Testis (tissue), 2 donors: ENCODE measurements at regions not wholly inside any gene's neighbourhood (a gene's known extent, or its start where the extent isn't known, plus 50 kb on each side); places are given as distances from the start of the nearest gene placed in this dataset.
"Not testable (repeated sequence)": the region's sequence is repeated elsewhere in the genome, so short reads cannot be mapped to it uniquely, and the experiment has no call there.

Experiments
- DNase-seq: peaks from one replicate; pipeline ENCODE4 v3.0.0-alpha.2; 2019
- H3K27ac ChIP-seq, 2 donors: fragments of 200-600 bp; sonication (generic); one replicate each; pipeline ENCODE4 v1.5.1; 2019
- H3K27me3 ChIP-seq: fragments of 200-600 bp; sonication (generic); one replicate; pipeline ENCODE4 v1.5.1; 2019
- H3K36me3 ChIP-seq: fragments of 200-600 bp; sonication (generic); one replicate; pipeline ENCODE4 v1.5.1; 2017; ENCODE audit warnings: low read depth; ENCODE audit errors: missing control alignments
- H3K4me1 ChIP-seq: fragments of 200-600 bp; sonication (generic); one replicate; pipeline ENCODE4 v1.5.1; 2019
- H3K4me3 ChIP-seq, 2 donors: fragments of 200-600 bp; sonication (generic); one replicate each; pipeline ENCODE4 v1.5.1; 2017 to 2019
- H3K9me3 ChIP-seq: fragments of 200-600 bp; sonication (generic); one replicate; pipeline ENCODE4 v1.5.1; 2017
- CTCF ChIP-seq, 3 experiments: fragments of 450-650 bp in 2 of 3; fragments of 200-600 bp in 1 of 3; sonication (generic) in 1 of 3; IDR thresholded peaks; one replicate each; pipeline ENCODE4 v1.5.1; 2016 to 2019; ENCODE audit warnings: antibody characterized with exemption in 3 of 3, mild to moderate bottlenecking in 2 of 3, moderate library complexity in 1 of 3
- POLR2A ChIP-seq: fragments of 450-650 bp; IDR thresholded peaks from one replicate; pipeline ENCODE4 v1.6.1; 2017; ENCODE audit warnings: antibody characterized with exemption, mild to moderate bottlenecking, moderate library complexity
- WGBS, 2 donors: methylation state at CpG; one replicate each; pipeline ENCODE4 v1.1.5; 2018; 5-methylcytosine and 5-hydroxymethylcytosine counted together
- intact Hi-C: fragments of 100-400 bp; cut with DNase I; formaldehyde crosslinking; loops from one replicate; pipeline ENCODE4 v1.15.1; 2023; ENCODE audit warnings: low total_unique reads

DNA sequence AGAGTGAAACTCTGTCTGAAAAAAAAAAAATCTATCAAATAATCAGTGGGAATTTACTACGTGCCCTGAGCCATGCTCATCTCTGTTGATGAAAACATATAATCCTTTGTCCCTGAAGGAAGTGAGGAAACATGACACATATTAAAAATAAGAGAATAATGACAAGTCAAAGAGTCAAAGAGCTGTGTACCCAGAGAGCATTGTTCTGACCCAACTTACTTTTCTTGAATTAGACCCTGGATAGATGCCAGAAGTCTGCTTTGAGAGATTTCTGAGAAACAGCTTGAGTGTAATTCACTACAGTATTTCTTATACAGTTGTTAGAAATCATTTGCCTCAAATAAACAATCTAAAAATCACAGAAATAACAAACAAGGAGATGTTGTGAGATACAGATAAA is 490.0 kb upstream of the PIK3R1 start:
- intact Hi-C loops: no loop called here
- no peaks in the 10 kb centered on the region for H3K4me1 ChIP-seq
- H3K27ac ChIP-seq: no peak overlapping the region
- TF ChIP-seq POLR2A (no peak), CTCF (IDR thresholded peaks at IDR 0.05) (no peak)
- WGBS, 2 donors: 78 to 85% methylated on average over 1 of the region's 1 CpG
- no peak overlapping the region for H3K4me3 ChIP-seq
- no peak for DNase-seq
- H3K36me3 ChIP-seq: no peaks in the 10 kb centered on the region
- H3K9me3 ChIP-seq: no peaks in the 10 kb centered on the region
- H3K27me3 ChIP-seq: no peaks in the 10 kb centered on the region

DNA sequence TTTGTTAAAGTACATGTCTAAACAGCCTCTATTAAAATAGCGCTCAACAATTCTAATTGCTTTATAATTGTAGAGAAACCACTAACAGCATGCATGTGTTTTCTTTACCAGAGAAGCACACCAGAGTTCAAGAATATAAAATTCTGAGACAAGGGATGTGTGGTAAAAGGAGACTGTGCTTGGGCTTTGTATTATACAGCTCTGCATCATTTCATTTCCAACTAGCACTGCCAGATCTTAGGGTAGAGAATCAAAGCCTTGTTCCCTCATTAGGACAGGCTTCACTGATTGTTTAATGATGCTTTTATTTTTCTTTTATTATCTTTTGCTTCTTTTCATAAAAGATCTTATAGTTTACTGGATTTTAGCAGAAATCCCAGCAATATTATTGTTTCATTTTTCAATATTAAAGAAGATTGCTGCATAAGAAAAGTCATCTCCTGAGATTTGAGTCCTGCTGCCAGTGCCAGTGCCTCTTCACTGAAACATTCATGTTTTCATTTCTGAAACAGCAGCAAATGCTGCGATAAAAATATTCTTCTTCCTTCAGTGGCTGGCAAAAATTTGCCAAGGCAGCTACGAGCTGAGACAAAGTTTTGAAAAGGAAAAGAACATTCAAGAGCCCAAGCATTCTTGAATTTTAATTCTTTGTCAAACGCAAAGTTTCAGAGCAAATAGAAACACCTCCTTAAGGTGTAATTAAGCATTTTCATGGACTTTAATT is 491.0 kb upstream of the PIK3R1 start:
- no peak overlapping the region for H3K27ac ChIP-seq
- H3K4me1 ChIP-seq: no peaks in the 10 kb centered on the region
- no peaks in the 10 kb centered on the region for H3K36me3 ChIP-seq
- DNase-seq: no peak
- no peaks in the 10 kb centered on the region for H3K27me3 ChIP-seq
- 60 to 68% methylated on average over 4 of the region's 4 CpGs for WGBS, 2 donors
- intact Hi-C loops: no loop called here
- H3K9me3 ChIP-seq: no peaks in the 10 kb centered on the region
- no peak overlapping the region for H3K4me3 ChIP-seq
- TF ChIP-seq POLR2A (no peak), CTCF (IDR thresholded peaks at IDR 0.05) (no peak)

- DNase-seq: no peak
- no peaks in the 10 kb centered on the region for H3K4me1 ChIP-seq
- H3K4me3 ChIP-seq: no peak overlapping the region
- TF ChIP-seq CTCF (IDR thresholded peaks at IDR 0.05) (no peak), POLR2A (no peak)
- no peaks in the 10 kb centered on the region for H3K36me3 ChIP-seq
- intact Hi-C loops: no loop called here
- no peaks in the 10 kb centered on the region for H3K9me3 ChIP-seq
- H3K27ac ChIP-seq: no peak overlapping the region
- no peaks in the 10 kb centered on the region for H3K27me3 ChIP-seq
- 77 to 86% methylated on average over 1 of the region's 1 CpG for WGBS, 2 donors
Observed at GRCh38 chr5:67723873-67724272, 491.7 kb upstream of the PIK3R1 start.

- H3K36me3 ChIP-seq, H3K4me3 ChIP-seq, DNase-seq, H3K9me3 ChIP-seq, H3K4me1 ChIP-seq, intact Hi-C loops, H3K27me3 ChIP-seq, H3K27ac ChIP-seq: not testable (repeated sequence)
- WGBS, 2 donors: 88 to 93% methylated on average over 2 of the region's 2 CpGs
Observed at GRCh38 chr5:67722582-67722981, 493.0 kb upstream of the PIK3R1 start.

GRCh38 chr5:67720162-67720772 is 495.3 kb upstream of the PIK3R1 start:
- TF ChIP-seq POLR2A (no peak), CTCF (IDR thresholded peaks at IDR 0.05) (no peak)
- Histone ChIP-seq H3K27me3 (no peaks in the 10 kb centered on the region), H3K9me3 (no peaks in the 10 kb centered on the region), H3K4me1 (no peaks in the 10 kb centered on the region), H3K4me3 (no peak overlapping the region), H3K27ac (no peak overlapping the region), H3K36me3 (no peaks in the 10 kb centered on the region)
- WGBS, 2 donors: 87 to 93% methylated on average over 2 of the region's 2 CpGs
- intact Hi-C loops: no loop called here
- no peak for DNase-seq
